ENCODE measurements at regions not wholly inside any gene's neighbourhood (a gene's known extent, or its start where the extent isn't known, plus 50 kb on each side); places are given as distances from the start of the nearest gene placed in this dataset.

DNA sequence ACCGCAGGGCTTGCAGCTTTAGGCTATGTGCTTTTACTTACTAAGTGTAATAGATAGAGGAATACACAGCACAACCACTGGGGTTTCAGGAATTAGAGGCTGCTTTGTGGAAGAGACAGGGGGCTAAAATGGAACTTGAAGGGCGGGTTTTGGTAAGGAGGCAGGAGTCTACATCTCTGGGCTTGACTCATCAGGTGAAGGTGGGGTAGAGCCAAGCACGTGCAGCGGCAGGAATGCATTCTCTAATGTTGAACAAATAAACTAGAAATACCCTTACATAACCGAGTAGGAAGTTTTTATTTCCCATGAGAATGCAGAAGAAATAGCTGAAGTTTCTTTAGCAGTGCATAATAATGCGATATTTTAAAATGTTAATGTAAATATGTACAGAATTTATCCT is 673.8 kb upstream of the SALL3 start:
- no peak for DNase-seq

DNA sequence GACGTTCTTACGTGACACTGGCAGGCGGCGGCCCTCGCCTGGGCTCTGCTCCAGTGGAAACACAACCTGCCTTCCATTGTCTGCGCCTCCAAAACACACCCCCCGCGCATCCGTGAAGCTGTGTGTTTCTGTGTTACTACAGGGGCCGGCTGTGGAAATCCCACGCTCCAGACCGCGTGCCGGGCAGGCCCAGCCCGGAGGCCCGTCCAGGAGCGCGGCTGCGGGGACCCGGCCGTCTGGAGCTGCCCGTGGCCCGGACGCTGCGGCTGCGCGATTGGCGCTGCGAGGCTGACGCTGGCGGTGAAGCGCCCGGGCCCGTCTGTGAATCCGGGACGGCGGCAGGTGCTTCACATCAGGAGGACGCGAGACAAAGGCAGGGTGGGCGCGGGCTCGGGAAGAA is 670.3 kb upstream of the SALL3 start:
- no peak for DNase-seq

GRCh38 chr18:78309924-78310323 is 669.7 kb upstream of the SALL3 start:
- no peak for DNase-seq

- no peak for DNase-seq
Observed at GRCh38 chr18:78319264-78319663, 660.4 kb upstream of the SALL3 start.

DNA sequence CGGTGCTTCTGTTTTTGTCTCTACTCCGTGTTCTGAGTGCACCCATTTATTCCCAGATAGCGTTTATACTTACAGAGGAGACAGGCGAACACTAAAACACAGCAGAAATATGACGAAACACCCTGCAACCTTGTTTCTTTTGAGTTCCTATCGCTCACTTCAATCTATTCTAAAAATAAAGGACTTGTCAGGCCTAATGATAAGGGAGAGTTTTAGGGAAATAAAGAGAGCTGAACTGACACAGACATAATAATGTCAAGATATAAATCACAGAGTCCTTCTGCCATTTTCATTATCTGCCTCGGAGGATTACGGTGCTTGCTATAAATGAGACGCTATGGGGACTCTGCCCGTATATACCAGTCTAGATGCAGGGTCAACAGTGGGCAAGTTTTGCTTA is 659.7 kb upstream of the SALL3 start:
- no peak for DNase-seq

GRCh38 chr18:78321402-78321801 is 658.2 kb upstream of the SALL3 start:
- DNase-seq = no peak

DNA sequence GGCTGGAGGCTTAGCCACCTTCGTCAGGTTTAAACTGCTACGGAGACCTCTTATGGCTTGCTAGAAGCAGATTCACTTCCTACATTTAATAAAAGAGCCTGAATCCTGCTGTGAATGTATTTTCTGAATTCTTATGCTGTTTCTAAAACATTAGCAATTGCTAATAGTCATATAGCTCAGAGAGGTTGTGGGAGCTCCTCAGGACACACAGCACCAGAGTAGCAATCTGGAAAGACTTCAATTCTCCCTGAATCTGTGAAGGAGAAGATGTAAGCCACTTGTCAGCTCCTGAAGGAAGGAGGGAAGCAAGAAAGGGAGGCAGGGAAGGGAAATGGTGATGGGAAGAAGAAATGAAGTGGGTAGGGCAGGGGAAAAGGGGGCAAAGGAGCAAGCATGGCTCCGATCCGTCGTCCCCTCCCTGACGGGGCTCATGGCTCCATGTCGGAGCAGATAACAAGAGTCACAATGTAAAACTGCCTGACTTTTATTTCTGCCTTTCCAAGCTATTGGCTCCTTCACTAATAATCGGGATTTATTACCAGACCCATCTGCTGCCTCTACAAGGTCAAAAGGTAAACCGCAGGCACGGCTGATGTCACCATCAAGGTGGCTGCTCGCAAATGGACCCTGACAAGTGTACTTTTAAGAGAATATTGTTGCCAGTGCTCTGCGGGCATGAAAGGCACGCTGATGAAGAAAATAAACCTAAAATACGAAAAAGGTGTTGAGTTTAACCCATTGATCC is 656.0 kb upstream of the SALL3 start:
- DNase-seq = no peak

GRCh38 chr18:78327643-78328042 is 652.0 kb upstream of the SALL3 start:
- DNase-seq = no peak

DNA sequence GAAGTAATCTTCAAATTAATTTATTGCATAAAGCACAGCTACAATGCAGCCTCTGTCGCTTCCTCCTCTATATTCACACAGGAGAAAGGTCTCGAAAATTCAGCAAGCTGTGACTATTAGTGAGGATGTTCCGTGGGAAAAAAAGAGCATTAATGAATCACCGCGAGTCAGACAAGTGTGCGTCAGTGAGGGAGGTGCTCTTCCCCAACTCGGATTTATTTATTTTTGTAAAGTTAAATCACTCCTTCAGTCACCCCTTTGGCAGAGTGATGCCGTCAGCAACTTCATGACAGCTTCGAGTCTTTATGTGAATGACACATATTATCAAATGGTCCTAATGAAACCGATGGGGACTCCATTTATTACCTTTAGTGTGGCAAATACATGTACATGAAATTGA is 648.9 kb upstream of the SALL3 start:
- no peak for DNase-seq

DNA sequence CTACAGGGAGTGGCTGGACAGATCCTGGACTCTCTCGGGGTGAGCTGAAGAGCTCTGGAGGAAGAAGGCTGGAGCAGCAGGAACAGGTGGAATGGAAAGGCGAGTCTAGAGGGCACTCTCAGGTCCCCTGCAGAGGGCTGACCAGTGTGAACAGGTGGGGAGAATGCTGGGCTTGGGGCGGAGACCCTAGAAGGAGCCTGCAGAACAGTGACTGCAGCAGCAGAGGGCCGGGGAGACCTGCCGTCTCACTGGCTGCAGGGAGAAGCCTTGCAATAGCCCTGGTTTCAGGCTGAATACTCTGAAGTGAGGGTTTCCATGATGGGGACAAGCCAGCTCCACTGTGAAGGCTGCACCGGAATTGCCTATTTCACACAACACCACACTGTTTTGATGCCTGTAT is 626.7 kb upstream of the SALL3 start:
- DNase-seq = no peak

- no peak for DNase-seq
Observed at GRCh38 chr18:78362198-78362597, 617.4 kb upstream of the SALL3 start.

DNA sequence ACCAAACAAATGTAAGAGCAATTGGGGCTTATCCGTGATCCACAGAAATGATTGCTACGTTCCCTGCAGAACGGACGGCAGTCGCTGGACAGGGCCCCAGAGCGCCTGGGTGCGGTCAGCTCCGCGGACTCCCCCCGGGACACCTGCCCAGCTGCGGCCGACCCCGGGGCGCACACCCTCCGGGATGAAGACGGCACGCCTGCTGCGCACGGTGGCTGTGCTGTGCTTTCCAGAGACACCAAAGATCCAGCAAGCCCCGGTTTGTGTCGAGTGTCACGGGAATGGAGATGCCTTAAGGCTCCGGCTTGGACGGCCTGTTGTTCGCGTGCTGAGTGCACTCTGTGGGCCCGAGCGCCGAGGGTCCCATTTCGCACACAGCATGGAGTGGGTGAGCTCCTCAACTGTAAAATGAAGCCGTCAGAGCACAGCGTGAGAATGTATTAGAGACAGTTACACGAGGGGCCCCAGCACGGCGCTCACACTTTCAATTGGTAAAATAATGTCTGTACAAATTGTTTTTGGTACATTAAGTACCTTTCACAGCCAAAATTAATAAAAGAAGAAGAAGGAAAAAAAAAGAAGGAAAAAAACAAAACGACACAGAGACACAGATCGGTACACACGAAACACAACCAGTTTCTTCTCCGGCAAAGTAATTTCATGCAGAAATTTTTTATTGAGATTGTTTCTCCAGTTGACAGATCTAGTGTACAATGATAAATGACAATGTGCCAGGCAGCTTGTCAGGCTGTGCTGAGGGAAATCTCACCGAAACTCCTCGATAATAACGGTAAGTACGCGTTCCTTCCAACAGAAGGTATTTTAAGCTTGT is 615.8 kb upstream of the SALL3 start:
- DNase-seq = no peak

GRCh38 chr18:78364388-78364960 is 615.1 kb upstream of the SALL3 start:
- no peak for DNase-seq

GRCh38 chr18:78367996-78368395 is 611.6 kb upstream of the SALL3 start:
- no peak for DNase-seq

GRCh38 chr18:78368726-78369125 is 610.9 kb upstream of the SALL3 start:
- DNase-seq = no peak

DNA sequence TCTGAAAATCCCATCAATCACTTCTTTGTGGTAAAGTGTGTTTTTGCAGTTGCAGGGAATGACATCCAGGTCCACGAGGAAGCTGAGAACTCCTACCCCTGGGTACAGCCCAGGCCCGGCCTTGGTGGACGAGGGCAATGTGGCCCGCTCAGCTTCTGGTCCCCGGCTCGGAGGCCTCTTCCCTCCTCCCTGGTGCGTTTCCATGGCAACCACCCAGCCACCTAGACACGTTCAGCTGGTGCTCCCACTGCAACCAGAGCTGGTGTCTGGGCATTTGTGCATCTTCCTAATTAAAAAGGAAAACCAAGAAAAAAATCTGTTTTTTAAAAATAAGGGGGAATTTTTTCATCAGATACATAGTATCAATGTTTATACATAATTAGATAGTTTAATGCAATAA is 603.6 kb upstream of the SALL3 start:
- DNase-seq = no peak

DNA sequence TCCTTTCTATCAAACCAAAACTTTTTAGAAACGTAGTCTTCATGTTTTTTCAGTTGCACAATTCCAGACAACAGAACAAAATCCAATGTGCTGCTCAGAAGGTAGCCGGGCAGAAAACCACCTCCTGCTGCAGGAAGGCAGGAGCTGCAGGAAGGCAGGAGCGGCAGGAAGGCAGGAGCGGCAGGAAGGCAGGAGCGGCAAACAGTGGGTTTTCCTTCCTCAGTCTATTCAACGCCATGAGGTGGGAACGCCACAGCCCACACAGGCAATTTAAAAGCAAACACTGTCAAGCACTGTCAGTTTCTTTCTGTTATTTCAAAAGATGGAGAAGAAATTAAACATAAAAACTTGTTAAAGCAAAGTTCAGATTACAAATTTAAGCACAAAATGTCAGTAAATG is 601.2 kb upstream of the SALL3 start:
- DNase-seq = no peak

DNA sequence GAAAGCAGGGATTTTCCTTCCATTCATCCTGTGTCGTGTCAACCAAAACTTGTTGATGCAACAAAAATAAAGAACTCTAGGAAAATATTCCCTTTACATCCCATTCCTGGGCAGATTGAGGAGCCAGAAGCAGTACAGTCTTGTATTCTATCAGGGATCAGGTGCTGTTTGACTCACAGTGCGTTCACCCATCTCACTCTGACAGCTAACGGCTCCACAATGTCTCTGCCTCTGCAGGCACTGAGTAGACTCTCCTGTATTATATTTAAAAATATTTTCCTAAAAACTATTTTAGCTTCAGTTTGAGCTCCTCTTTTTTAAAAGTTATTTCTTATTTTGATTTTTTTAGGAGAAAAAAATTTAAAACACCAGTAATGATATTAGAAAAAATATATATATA is 600.6 kb upstream of the SALL3 start:
- no peak for DNase-seq

GRCh38 chr18:78390348-78390951 is 589.2 kb upstream of the SALL3 start:
- DNase-seq = no peak

DNA sequence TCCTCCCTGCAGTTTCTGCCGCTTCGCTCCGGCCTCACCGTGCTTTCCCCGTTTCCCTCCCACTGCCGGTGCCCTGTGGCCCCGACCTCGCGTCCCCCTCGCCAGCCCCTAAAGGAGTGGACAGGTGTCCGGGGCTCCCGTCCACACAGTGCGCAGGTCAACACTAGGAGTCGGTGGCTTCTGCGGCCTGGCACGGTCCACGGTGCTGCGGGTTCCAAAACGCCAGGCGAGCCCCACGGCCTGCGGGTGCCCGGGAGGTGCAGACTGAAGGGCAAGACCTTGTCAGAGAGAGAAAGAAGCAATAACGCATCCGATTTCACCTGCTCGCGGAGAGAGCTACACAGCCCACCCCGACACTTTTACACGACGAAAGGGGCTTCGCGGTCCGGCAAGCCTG is 588.7 kb upstream of the SALL3 start:
- DNase-seq = no peak

GRCh38 chr18:78393086-78393862 is 586.3 kb upstream of the SALL3 start:
- DNase-seq = no peak

- no peak for DNase-seq
Observed at GRCh38 chr18:78396077-78396476, 583.5 kb upstream of the SALL3 start.

DNA sequence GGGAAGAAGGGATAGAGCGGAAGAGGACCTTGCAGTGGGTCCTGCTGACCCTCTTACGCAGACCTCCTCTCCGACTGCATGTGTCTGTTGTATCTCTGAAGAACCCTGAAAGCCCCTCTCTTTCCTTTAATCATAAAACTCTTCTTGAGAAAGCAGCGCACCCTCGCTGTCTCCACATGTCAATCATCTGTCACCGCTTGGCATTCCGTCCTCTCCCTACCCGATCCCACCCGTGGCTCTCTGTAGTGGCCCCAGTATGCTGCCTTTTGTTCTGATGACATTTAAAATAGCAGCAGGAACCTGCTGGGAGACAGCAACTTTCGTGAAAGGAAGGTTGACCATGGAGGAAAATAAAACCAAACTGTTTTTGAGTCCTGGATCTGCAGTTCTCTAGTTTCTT is 582.9 kb upstream of the SALL3 start:
- DNase-seq = no peak

Measured in stimulated activated CD4-positive, alpha-beta T cell treated with anti-CD3 and anti-CD28 coated beads, Interleukin-4, amount 100 ng/mL, for 1 hour (primary cell).